PC-3 (cell line): ENCODE measurements at regions not wholly inside any gene's neighbourhood (a gene's known extent, or its start where the extent isn't known, plus 50 kb on each side); places are given as distances from the start of the nearest gene placed in this dataset.
"Not testable (repeated sequence)": the region's sequence is repeated elsewhere in the genome, so short reads cannot be mapped to it uniquely, and the experiment has no call there.

Experiments
- ATAC-seq: fragments of 200-7000 bp; cut with Tn5 transposase; 2 replicates; pipeline ENCODE4 v1.9.1; 2020; ENCODE audit warnings: mild to moderate bottlenecking, moderate library complexity
- BruUV-seq: library from RNA; stranded (reverse); fragments of 400-500 nt; replicated peaks from 2 replicates; lab custom pipeline; 2021; lab: Mats Ljungman, UMichigan
- CTCF ChIA-PET: fragments of 300-600 bp; sonication (Branson Sonifier 250); formaldehyde crosslinking; loops from one replicate; lab custom pipeline; 2022; ENCODE audit warnings: antibody characterized with exemption; lab: Charles Lee
- POLR2A ChIA-PET: fragments of 300-600 bp; sonication (Branson Sonifier 250); formaldehyde crosslinking; loops from one replicate; lab custom pipeline; 2022; ENCODE audit warnings: antibody characterized with exemption; ENCODE audit not compliant: unreplicated experiment; lab: Charles Lee
- DNase-seq: peaks from one replicate; pipeline ENCODE4 v3.0.0-alpha.2; 2015
- H2AFZ ChIP-seq: fragments of 300-600 bp; sonication (generic); 2 replicates; pipeline ENCODE4 v1.6.0; 2016; ENCODE audit warnings: antibody characterized with exemption, low read length
- H3F3A ChIP-seq: fragments of 300-600 bp; sonication (generic); one replicate; pipeline ENCODE4 v1.6.0; 2017; ENCODE audit warnings: antibody characterized with exemption, low read length, control low read depth, mild to moderate bottlenecking; ENCODE audit not compliant: unreplicated experiment
- H3K27ac ChIP-seq: fragments of 300-600 bp; sonication (generic); 2 replicates; pipeline ENCODE4 v1.5.1; 2016; ENCODE audit warnings: mild to moderate bottlenecking, low read length
- H3K27me3 ChIP-seq: fragments of 300-600 bp; sonication (generic); 2 replicates; pipeline ENCODE4 v1.6.1; 2016; ENCODE audit warnings: low read length, mixed read lengths
- H3K36me3 ChIP-seq: fragments of 300-600 bp; sonication (generic); 2 replicates; pipeline ENCODE4 v1.6.1; 2016; ENCODE audit warnings: low read depth, mixed run types, low read length, mixed read lengths
- H3K4me1 ChIP-seq: fragments of 300-600 bp; sonication (generic); 2 replicates; pipeline ENCODE4 v1.5.1; 2016; ENCODE audit warnings: low read length; ENCODE audit not compliant: insufficient read depth
- H3K4me2 ChIP-seq: fragments of 300-600 bp; sonication (generic); 2 replicates; pipeline ENCODE4 v1.6.0; 2016; ENCODE audit warnings: low read length
- H3K4me3 ChIP-seq: fragments of 300-600 bp; sonication (generic); 2 replicates; pipeline ENCODE4 v1.5.1; 2016; ENCODE audit warnings: mild to moderate bottlenecking, low read length, mixed read lengths
- H3K79me2 ChIP-seq: fragments of 300-600 bp; sonication (generic); 2 replicates; pipeline ENCODE4 v1.6.1; 2017; ENCODE audit warnings: low read length, mixed read lengths
- H3K9ac ChIP-seq: fragments of 300-600 bp; sonication (generic); 2 replicates; pipeline ENCODE4 v1.6.0; 2016; ENCODE audit warnings: mild to moderate bottlenecking, low read length
- H3K9me2 ChIP-seq: fragments of 300-600 bp; sonication (generic); replicated peaks from 2 replicates; pipeline ENCODE4 v1.6.1; 2016; ENCODE audit warnings: mixed run types, low read length, mixed read lengths
- H3K9me3 ChIP-seq: fragments of 300-600 bp; sonication (generic); 2 replicates; pipeline ENCODE4 v1.6.1; 2016; ENCODE audit warnings: low read length, mixed read lengths
- H4K20me1 ChIP-seq: fragments of 300-600 bp; sonication (generic); 2 replicates; pipeline ENCODE4 v1.6.1; 2016; ENCODE audit warnings: low read length, mixed read lengths
- EZH2 ChIP-seq: fragments of 300-600 bp; sonication (generic); IDR thresholded peaks from one replicate; pipeline ENCODE4 v1.6.1; 2017; ENCODE audit warnings: antibody characterized with exemption, mild to moderate bottlenecking, low read length; ENCODE audit not compliant: unreplicated experiment
- EZH2phosphoT487 ChIP-seq: fragments of 300-600 bp; sonication (generic); IDR thresholded peaks from 2 replicates; pipeline ENCODE4 v1.6.1; 2018; ENCODE audit warnings: mild to moderate bottlenecking, antibody characterized with exemption, low read length, borderline replicate concordance
- intact Hi-C: fragments of 100-400 bp; cut with micrococcal nuclease; formaldehyde crosslinking; loops from 2 replicates; pipeline ENCODE4 v1.9.0; 2023
- TF ChIP-seq, protein P1 (sequence below): fragments of 300-600 bp; sonication (generic); conservative IDR thresholded peaks from 2 replicates; pipeline ENCODE4 v1.5.1; 2017; ENCODE audit warnings: antibody characterized with exemption, low read depth, mild to moderate bottlenecking, low read length

GRCh38 chr11:71321433-71322191, 69.2 kb upstream of the SHANK2 start:
- no TSS peak for BruUV-seq
- CTCF ChIA-PET, result no interaction called here
- POLR2A ChIA-PET, result no interaction called here
- DNase-seq, result no peak
- Histone ChIP-seq H3K27ac (no peak overlapping the region), H3K4me1 (no peaks in the 10 kb centered on the region), H3K4me2 (no peak overlapping the region), H3K9me3 (peaks cover 8% of the 10 kb centered on the region), H2AFZ (no peak overlapping the region), H3K79me2 (no peaks in the 10 kb centered on the region), H3K27me3 (no peaks in the 10 kb centered on the region), H3F3A (no peaks in the 10 kb centered on the region), H3K4me3 (no peak overlapping the region), H3K9me2 (no peaks in the 10 kb centered on the region), H3K36me3 (no peaks in the 10 kb centered on the region), H3K9ac (no peak overlapping the region), H4K20me1 (no peaks in the 10 kb centered on the region)
- no peak for ATAC-seq
- no peak for TF ChIP-seq EZH2phosphoT487
- no peak for TF ChIP-seq EZH2
- TF ChIP-seq, protein P1, sequence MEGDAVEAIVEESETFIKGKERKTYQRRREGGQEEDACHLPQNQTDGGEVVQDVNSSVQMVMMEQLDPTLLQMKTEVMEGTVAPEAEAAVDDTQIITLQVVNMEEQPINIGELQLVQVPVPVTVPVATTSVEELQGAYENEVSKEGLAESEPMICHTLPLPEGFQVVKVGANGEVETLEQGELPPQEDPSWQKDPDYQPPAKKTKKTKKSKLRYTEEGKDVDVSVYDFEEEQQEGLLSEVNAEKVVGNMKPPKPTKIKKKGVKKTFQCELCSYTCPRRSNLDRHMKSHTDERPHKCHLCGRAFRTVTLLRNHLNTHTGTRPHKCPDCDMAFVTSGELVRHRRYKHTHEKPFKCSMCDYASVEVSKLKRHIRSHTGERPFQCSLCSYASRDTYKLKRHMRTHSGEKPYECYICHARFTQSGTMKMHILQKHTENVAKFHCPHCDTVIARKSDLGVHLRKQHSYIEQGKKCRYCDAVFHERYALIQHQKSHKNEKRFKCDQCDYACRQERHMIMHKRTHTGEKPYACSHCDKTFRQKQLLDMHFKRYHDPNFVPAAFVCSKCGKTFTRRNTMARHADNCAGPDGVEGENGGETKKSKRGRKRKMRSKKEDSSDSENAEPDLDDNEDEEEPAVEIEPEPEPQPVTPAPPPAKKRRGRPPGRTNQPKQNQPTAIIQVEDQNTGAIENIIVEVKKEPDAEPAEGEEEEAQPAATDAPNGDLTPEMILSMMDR, result no peak
- intact Hi-C loops, result no loop called here

GRCh38 chr11:71316701-71317100, 64.3 kb upstream of the SHANK2 start:
- H3K79me2 ChIP-seq, result no peaks in the 10 kb centered on the region
- DNase-seq (no peak), ATAC-seq (no peak)
- no peak overlapping the region for H3K4me2 ChIP-seq
- H3K36me3 ChIP-seq, result no peaks in the 10 kb centered on the region
- H3K27ac ChIP-seq, result no peak overlapping the region
- no peaks in the 10 kb centered on the region for H4K20me1 ChIP-seq
- no peak overlapping the region for H3K4me3 ChIP-seq
- H3K9me2 ChIP-seq, result no peaks in the 10 kb centered on the region
- H3K9me3 ChIP-seq, result peaks cover 18% of the 10 kb centered on the region
- no peak overlapping the region for H2AFZ ChIP-seq
- TF ChIP-seq EZH2phosphoT487, result no peak
- TF ChIP-seq EZH2, result no peak
- TF ChIP-seq, protein P1, result no peak
- H3F3A ChIP-seq, result no peaks in the 10 kb centered on the region
- intact Hi-C loops, result no loop called here
- BruUV-seq, result no TSS peak
- no peak overlapping the region for H3K9ac ChIP-seq
- no peaks in the 10 kb centered on the region for H3K4me1 ChIP-seq
- CTCF ChIA-PET, result no interaction called here
- POLR2A ChIA-PET, result no interaction called here
- H3K27me3 ChIP-seq, result no peaks in the 10 kb centered on the region

DNA sequence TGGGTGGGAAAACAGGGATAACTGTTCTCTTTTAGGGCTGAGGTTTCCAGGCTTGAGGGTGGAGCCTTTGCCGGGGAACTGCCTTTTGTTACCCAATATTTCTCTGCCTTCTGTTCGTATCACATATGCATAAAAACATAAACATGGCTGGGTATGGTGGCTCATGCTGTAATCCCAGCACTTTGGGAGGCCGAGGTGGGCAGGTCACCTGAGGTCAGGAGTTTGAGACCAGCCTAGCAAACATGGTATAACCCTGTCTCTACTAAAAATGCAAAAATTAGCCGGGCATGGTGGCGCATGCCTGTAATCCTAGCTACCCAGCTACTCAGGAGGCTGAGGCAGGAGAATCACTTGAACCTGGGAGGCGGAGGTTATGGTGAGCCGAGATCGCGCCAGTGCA, 60.2 kb upstream of the SHANK2 start:
- H4K20me1 ChIP-seq, H3K9me2 ChIP-seq, BruUV-seq, DNase-seq, H3K4me2 ChIP-seq, H3K27me3 ChIP-seq, H3K27ac ChIP-seq, H3F3A ChIP-seq, CTCF ChIA-PET, H3K79me2 ChIP-seq, H3K36me3 ChIP-seq, intact Hi-C loops, H2AFZ ChIP-seq, H3K4me3 ChIP-seq, H3K9ac ChIP-seq, H3K4me1 ChIP-seq, ATAC-seq, POLR2A ChIA-PET: not testable (repeated sequence)
- peaks cover 16% of the 10 kb centered on the region for H3K9me3 ChIP-seq
